SKM-1 treated with dmso at 0.1 percent for 144 hours (cell line): ENCODE measurements at regions not wholly inside any gene's neighbourhood (a gene's known extent, or its start where the extent isn't known, plus 50 kb on each side); places are given as distances from the start of the nearest gene placed in this dataset.

Experiments used
- DNase-seq: peaks from one replicate; lab custom pipeline; 2025; ENCODE audit not compliant: unreplicated experiment; lab: John Stamatoyannopoulos, UW

DNA sequence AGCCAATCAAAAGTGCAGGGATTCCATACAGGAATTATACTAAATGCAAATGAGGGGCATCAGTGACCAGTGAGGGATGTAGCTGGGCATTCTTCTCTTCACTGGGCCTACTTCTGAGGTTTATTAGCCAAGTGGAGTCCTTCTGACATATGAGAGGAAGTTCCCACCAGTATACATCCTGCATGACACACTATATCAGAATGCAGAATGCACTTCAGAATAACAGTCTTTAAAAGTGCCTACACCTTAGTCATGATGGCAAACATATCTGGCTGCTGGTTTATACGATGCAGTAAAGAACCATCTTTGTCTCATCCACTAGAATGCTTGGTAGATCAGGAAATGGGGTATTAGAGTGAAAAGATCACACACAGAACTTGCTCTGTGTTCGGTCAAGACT, 180.3 kb upstream of the PPARGC1A start:
- DNase-seq = no peak

DNA sequence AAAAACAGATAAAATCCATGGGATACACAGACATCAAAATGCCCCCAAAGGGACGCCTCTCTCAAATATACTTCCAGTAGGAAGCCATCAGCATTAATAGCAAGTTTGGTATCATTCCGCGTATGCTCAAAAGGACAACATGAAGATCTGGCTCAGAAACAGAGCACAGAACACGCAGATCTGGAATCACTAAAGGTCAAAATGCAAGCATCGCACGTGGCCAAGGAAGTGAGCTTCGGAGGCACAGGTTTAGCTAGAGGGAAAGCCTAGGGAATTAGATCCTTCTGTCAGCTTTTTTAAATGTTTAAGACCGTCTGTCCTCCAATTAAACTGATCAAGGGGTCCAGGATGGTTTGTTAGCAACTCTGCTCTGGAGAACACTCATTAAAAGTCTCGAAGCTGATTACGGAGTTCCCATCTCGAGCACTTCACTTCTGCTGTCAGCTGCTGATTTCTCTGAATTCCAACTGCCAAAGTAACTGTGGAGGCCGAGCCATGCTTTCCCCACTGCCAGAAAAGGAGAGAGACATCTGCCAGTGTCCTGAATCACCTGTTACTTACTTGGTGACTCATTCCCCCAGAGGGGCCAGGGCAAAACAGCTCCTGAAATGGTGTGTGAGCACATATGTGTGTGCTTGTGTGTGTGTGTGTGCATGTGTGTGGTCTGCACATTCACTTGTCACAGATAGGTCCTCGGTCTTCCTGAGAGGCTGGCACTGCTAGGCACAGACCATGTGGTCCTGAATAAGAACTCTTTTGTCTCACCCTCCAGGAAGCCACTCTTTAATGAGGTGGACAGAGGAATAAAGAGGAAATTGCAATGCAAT, 177.7 kb upstream of the PPARGC1A start:
- no peak for DNase-seq

DNA sequence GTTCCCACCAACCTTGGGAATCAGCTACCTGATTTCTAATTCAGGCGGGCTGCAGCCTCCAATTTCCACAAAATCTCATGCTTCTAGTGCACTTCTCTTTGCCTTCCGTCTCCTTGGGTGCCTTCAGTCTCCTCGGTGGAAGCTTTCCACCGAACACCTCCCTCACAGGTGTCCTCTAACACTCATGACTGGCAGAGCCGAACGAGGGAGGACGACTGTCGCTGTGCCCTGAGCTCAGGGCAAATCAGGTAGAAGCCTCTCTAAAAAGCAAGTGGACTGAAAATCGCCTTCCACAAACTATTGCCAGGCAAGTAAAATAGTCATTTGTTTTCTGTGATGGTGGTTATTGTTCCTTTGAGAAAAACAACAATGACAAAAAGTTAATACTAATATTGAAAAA, 176.1 kb upstream of the PPARGC1A start:
- DNase-seq = no peak

DNA sequence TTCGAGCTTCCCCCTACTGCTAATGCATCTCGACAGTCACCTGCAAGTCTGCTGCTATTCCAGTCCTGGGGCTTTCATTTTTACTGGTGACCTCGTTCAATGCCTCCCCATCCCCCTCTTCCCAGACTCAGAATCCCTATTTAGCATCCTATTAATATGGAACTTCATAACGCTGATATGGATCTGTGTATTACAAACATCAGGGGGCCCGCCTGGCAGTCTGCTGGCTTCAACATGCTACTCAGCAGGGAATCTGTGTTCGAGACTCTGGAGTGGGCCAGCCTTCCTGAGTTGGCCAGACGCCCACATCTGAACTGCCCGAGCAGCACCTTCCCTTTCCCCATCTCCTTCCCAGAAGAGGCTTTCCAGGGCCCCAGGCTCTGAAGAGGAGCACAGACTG, 173.9 kb upstream of the PPARGC1A start:
- no peak for DNase-seq

DNA sequence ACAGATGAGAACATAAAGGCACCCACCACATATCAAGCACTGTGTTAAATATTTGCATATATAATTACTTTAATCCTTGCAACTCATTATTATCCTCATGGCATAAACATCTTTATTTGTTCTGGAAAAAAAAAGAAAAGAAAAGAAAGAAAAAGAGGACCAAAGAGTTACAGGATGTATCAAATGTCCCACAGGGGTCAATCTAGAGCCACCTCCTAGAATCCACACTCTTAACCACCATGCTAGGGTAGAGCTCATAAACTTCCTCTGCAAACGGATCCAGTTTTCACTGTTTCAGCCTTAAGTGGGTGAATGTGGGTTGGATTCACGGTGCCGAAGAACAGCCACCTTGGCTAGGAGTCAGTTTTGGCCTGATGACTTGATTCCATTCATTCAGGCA, 171.1 kb upstream of the PPARGC1A start:
- DNase-seq = no peak

DNA sequence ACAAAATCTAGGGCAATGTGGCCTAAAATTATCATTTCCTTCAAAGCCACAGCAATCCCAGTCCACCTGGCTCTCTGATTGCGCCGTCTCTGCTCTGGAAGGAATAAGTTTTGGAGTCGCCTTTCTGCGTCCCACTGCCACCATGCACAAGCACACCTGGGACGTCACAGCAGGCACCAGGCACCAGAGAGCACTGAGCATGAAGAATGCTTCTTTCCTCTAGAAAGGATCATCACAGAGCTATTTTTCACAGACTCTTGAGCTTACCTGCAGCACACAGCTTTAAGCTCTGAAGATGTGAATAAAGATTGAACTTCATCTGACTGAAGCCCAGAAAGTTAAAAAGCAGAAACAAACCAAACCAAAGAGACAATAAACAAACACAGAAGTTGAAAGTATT, 170.0 kb upstream of the PPARGC1A start:
- no peak for DNase-seq

DNA sequence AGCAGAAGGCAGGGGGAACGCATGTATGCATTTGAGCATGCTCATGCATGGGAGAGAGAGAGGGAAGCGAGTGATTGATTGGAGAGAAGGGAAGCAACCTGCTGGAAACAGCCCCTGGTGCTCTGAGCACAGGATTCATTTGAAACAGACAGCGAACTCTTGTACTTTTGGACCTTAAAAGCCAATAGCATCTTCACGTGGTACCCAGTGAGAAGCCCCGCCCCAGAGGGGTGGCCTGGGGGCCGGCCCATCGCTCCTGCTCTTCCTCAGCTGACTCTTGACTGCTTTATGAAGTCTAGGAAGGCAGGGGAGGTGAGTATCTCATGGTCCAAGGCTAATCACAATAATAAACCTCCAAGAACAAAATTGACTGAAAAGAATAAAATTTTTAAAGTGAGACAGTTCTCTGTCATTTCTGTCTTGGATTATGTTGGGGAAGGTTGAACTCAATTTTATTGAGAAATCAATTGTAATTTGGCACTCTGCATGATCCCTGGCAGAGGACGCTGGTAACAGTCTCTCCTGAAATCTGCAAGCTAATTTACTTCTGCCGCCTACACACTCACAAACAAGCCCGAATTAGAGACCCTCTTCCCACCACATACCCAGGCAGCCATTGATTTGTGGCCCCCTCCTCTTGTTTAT, 168.2 kb upstream of the PPARGC1A start:
- no peak for DNase-seq

DNA sequence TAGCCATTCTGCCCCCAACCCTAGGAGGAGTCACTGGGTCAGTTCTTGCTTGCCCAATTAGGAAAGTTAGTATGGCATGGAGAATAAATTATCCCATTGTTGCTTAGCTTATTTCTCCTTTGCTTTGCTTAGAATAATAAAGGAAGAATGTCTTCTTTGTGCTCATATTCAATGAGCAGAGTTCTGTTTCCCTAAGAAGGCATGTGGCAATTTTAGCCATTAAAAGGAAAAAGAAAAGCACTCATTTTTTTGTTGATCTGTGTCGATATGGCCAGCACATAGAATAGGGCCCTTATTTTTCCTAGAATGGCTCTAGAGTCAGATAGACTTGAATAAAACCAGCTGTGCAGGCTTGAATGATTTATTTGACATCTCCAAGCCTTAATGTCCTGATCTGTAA, 166.4 kb upstream of the PPARGC1A start:
- DNase-seq = no peak

DNA sequence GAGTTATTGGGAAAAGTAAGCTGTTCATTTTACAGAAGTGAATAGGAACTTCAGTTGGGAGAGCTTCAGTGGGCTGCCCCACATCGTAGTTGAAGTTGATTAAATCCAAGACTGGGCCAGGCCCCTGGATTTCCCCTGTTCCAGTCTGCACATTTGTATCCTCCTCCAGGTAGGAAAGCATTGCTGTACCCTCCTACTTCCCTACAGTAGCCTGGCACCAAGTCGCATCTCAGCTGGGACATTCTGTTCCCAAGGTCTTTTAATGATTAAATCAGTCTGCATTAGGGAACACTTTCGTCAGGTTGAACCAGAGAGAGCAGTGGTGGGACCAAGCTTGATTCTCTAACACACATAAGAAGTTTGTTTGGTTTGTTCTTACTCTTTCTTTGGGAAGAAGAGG, 165.8 kb upstream of the PPARGC1A start:
- DNase-seq = no peak

DNA sequence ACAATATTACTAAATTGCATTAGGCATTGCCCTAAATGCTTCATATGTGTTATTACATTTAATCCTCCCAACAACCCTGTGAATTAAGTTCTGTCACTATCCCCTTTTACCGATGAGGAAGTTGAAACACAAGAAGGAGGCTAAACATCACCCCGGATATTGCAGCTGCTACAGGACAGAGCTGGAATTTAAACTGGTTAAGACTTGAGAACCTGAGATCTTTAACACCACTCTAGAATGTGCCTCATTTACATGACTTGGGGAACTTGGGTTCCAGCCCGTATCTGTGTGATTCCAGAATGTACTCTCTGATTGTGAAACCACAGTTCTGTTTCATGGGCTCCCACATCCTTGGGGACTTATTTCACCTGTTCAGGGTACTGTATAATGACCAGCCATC, 165.1 kb upstream of the PPARGC1A start:
- DNase-seq = peak; percentile 24

DNA sequence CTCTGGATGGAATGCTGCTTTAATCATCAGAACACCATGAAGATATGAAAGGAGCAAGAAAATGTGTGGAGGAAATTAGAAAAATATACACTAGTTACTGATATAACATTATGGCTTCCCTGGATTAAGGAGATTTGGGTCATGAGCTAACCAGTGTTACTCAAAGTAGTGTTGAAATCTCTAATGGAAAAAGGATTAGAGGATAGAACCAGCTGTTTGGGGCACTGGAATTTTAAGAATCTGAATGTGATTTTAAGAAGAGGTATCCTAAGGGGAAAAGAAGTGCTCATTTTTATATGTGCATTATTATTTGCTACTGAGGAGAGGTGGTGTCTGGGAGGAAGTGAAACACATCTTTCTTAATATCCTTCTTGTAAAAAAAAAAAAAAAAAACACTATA, 164.1 kb upstream of the PPARGC1A start:
- DNase-seq = no peak

DNA sequence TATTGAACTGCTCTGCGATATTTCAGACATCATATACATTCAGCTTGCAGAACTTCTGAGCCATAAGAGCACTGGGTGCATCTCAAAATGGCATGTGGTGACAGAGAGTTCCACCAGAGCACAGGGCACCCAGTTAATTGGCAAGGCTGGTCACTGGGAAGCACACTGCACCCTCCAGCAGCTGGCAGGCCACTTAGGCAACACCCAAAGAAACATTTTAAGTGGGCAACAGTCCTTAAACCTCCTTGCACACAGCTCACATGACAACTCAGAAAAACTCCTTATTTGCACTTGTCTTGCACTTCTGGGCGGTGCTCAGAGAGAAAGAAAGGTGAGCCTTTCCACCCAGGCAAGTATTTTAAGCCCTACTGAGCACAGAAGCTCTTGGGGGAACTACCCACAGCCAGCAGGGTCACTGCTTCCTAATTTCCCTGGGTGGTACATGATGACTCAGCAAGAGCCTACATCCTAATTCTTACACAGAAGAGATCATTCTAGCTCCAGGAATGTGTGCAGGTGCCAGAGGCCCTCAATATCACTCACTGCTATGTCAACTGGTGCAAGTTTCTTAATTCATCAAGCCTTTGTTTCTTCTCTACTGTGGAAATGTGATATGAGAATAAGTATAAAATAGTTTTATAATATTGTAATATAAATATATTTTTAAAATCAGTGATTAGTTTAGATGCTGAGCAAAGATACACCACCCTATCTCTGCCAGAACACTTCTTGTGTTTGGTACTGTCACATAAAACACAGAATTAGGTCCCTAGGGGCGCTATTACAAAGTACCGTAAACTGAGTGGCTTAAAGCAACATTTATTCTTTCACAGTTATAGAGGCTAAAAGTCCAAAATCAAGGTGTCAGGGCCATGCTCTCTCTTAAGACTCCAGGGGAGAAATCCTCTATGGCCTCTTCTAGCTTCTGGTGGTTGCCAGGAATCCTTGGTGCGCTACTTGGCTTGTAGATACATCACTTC, 155.1 kb upstream of the PPARGC1A start:
- no peak for DNase-seq

DNA sequence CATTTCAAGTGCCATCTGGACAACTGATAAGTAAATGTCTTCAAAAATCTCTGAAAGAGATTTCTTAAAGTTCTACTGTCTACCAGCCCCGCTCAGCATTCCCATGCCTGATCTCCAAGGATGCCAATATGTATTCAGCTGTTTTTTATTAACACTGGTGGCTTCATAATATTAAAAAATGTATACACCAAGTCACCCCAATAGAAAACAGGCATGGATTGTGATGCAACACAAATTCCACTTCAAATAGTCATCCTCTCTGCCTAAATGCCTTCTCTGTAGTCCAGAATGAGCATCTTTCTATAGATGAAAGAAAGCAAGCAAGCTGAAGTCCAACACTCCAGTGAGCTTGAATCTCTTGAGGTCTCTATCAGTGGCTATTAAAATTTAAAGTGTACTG, 152.2 kb upstream of the PPARGC1A start:
- no peak for DNase-seq

DNA sequence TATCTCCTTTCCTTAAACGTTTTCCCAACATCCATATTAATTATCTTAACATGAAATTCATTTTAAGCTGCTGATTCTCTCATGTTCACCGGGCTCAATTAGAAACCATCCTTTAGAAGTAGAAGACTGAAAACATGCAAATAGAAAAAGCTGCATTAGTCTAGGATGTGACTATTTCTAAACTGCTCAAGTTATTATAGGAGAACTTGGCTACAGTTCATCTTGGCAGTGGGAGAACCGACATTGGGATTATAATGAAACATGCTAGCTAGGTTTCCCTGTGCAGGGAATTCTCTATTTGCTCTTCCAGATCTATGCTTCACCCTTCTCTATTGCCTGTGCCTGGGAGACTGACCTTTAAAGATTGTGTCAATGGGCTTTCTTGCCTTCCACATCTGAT, 151.0 kb upstream of the PPARGC1A start:
- no peak for DNase-seq

DNA sequence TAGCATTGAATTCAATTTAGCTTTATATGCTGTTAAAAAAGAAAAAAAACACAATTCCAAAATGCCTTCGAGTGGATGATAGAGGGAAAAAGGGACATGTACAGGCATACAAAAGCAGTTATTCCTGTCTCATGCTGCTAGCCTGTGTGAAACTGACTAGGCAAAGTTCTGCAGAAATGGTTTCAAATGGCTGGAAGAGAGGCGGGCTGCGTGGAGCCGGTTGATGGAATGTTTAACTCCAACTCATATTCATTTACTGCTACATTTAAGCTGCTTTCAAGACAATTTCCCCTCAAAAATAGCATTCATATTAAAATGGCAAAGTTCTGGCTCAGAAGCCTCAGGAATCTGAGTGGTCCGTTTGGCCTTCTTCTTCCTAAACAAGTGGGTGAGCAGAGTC, 143.8 kb upstream of the PPARGC1A start:
- no peak for DNase-seq

DNA sequence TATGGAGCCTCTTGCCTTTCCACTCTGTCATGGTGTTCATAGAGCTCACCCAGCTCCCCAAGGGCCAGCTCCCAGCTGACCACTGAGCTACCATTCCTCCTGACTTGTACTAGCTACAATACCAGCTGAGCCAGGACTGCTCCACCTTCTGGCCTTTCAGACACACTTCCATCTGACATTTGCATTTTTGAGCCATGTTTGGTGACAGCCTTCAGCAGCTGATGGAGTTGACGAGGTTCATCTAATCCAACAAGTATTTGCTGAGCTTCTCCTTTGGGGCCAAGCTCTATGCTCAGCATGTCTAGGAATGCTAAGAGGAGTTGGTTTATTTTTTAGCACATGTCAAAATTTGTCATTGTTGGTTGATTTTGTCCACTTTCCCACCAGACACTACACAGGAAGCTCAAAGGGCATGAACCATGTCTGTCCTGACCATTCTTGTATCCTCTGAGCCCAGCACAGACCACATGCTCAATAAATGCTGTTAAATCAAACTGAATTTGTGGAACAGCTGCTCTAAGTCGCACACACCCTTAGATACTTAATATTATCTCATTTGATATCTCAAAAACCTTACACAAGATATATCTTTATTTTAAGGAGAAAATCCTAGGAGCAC, 142.6 kb upstream of the PPARGC1A start:
- no peak for DNase-seq

DNA sequence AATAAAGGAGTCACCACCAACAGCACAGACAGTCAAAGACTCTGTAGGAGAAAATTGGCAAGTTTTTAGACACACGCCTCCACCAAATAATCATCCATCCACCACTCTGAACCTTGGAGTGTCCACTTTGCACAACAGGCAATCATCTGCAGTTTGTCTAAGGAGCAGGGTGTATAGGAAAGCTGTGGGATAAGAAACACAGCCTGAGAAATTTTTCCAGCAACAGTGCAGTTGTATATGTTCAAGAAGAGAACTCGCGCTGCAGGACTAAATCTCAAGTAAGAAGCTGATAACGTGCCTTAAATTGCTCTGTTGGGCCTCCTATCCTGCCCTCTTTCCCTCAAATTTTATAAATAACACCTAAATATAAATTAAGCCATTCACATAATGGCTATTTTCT, 136.7 kb upstream of the PPARGC1A start:
- DNase-seq = no peak

DNA sequence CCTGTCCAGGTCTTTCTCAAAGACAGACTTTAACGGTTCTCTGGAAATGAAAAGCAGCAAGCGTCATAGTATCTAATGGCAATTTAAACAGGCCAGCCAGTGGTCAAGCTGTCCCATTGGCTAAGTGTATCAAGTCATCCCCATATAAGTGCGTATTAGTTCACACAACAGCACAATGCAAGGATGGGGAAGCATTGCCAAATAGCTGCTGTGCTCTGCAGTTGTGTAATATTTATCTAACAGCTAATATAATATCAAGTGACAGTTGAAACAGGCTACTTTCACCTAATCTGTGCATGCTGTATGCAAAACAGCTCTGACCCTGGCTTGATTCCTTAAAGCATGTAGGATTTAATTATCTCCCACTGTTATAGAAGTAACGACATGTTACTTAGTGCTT, 134.8 kb upstream of the PPARGC1A start:
- no peak for DNase-seq

DNA sequence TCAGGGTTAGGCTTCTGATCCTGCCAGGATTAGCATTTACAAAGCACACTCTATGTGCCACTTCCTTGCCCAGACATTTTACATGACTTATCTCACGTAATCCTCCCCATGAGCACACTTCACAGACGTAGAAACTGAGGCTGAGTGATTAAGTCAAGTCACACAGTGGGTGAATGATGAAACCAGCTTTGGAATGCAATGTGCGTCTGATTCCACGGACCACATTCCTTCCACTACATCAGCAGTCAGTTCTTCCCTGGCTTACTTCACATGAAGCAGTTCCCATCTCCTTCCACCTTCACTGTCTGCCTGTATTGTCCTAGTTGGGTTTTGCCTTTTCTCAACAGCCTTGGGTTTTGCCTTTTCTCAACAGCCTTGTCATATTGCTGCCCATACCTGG, 134.3 kb upstream of the PPARGC1A start:
- no peak for DNase-seq

DNA sequence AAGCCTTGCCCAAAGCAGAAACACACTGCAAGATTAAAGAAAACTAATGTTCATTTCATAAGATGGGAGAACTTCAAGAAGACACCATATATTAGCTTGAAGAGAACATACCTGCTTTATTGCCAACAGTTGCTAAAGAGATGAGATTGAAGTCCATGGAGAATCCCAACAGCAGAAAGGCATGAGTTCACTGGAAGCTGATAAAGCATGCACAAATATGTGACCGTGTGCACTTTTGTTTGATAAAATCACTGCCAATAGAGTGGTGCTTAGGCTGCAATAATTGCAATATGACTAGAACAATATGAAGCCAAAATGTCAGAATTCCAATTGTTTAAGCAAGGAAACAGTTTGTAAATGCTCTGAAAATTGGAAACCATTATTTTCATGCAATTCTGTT, 125.9 kb upstream of the PPARGC1A start:
- DNase-seq = no peak
